OCI-LY7 (cell line): ENCODE measurements at regions not wholly inside any gene's neighbourhood (a gene's known extent, or its start where the extent isn't known, plus 50 kb on each side); places are given as distances from the start of the nearest gene placed in this dataset.

Experiments
- EZH2phosphoT487 ChIP-seq: fragments of 200-600 bp; sonication (generic); IDR thresholded peaks from 2 replicates; pipeline ENCODE4 v1.6.1; 2018; ENCODE audit warnings: low read depth, borderline replicate concordance, mild to moderate bottlenecking, mixed run types, antibody characterized with exemption, low read length, moderate library complexity, mixed read lengths
- TF ChIP-seq, protein P1 (sequence below): fragments of 200-600 bp; sonication (generic); conservative IDR thresholded peaks from 2 replicates; pipeline ENCODE4 v1.5.1; 2014; ENCODE audit warnings: mild to moderate bottlenecking, antibody characterized with exemption, low read length, moderate library complexity, mixed read lengths

DNA sequence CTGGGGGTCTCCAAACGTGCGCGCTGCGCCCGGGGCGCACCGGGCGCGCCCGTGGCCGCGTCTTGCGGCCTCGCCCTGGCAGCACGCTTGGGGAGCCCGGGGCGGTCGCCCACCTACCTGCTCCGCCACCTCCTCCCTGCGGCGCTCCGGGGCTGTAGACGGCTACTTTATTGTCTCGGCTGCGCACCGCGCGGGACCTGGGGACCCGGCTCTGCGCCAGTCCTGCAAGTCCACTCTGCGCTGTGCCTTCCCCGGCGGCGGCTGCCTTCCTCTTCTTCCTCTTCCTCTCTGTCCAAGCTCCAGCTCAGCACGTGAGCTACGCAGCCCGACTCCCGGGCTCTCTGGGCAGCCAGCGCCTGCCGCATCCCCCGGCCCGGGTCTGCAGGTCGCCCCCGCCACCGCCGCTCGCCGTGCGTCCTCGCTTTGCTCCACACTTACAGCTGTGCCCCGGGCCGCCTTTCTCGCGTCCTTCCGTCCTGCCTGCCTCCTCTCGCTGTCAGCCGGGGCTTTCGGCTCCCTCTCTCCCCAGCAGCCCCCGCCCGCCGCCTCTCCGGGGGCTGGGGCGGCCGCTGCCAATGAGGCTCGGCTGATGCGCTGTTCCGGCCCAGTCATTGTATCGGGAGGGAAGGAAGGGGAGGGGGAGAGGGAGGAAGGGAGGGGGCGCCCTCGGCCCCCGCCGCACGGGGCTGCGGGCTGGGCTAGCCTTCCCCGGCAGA is 156.4 kb upstream of the FRMD4B start:
- TF ChIP-seq, protein P1, sequence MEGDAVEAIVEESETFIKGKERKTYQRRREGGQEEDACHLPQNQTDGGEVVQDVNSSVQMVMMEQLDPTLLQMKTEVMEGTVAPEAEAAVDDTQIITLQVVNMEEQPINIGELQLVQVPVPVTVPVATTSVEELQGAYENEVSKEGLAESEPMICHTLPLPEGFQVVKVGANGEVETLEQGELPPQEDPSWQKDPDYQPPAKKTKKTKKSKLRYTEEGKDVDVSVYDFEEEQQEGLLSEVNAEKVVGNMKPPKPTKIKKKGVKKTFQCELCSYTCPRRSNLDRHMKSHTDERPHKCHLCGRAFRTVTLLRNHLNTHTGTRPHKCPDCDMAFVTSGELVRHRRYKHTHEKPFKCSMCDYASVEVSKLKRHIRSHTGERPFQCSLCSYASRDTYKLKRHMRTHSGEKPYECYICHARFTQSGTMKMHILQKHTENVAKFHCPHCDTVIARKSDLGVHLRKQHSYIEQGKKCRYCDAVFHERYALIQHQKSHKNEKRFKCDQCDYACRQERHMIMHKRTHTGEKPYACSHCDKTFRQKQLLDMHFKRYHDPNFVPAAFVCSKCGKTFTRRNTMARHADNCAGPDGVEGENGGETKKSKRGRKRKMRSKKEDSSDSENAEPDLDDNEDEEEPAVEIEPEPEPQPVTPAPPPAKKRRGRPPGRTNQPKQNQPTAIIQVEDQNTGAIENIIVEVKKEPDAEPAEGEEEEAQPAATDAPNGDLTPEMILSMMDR = no peak
- TF ChIP-seq EZH2phosphoT487 = no peak
